VCaP (cell line): ENCODE measurements at regions not wholly inside any gene's neighbourhood (a gene's known extent, or its start where the extent isn't known, plus 50 kb on each side); places are given as distances from the start of the nearest gene placed in this dataset.
"Not testable (repeated sequence)": the region's sequence is repeated elsewhere in the genome, so short reads cannot be mapped to it uniquely, and the experiment has no call there.

Experiments used
- H3K27ac ChIP-seq: fragments of 450-650 bp; 2 replicates; pipeline ENCODE4 v1.5.1; 2017
- CTCF ChIP-seq: fragments of 450-650 bp; conservative IDR thresholded peaks from 2 replicates; pipeline ENCODE4 v1.5.1; 2017; ENCODE audit warnings: mild to moderate bottlenecking, moderate library complexity

GRCh38 chr15:55108858-55109518 lies 87.8 kb downstream of the RSL24D1 start:
- H3K27ac ChIP-seq: no peak overlapping the region
- peak; percentile 89 for TF ChIP-seq CTCF

- H3K27ac ChIP-seq: no peak overlapping the region
- TF ChIP-seq CTCF: no peak
These were observed 88.3 kb downstream of the RSL24D1 start for GRCh38 chr15:55108448-55108847.

- H3K27ac ChIP-seq: no peak overlapping the region
- no peak for TF ChIP-seq CTCF
These were observed 90.6 kb downstream of the RSL24D1 start for GRCh38 chr15:55106155-55106554.

GRCh38 chr15:55094136-55094535 lies 102.6 kb downstream of the RSL24D1 start:
- TF ChIP-seq CTCF: no peak
- no peak overlapping the region for H3K27ac ChIP-seq

- no peak for TF ChIP-seq CTCF
These were observed 108.5 kb downstream of the RSL24D1 start for GRCh38 chr15:55088207-55088606.

GRCh38 chr15:55084673-55085072 lies 112.1 kb downstream of the RSL24D1 start:
- H3K27ac ChIP-seq: no peak overlapping the region
- TF ChIP-seq CTCF: no peak

More at GRCh38 chr15:55088207-55088606, 108.5 kb downstream of the RSL24D1 start:
- H3K27ac ChIP-seq: no peak overlapping the region

- H3K27ac ChIP-seq: no peak overlapping the region
- no peak for TF ChIP-seq CTCF
These were observed 112.5 kb downstream of the RSL24D1 start for GRCh38 chr15:55084216-55084615.

GRCh38 chr15:55077052-55077451 lies 119.7 kb downstream of the RSL24D1 start:
- H3K27ac ChIP-seq: not testable (repeated sequence)
